Iris pigment epithelial cell (primary cell): ENCODE measurements at regions not wholly inside any gene's neighbourhood (a gene's known extent, or its start where the extent isn't known, plus 50 kb on each side); places are given as distances from the start of the nearest gene placed in this dataset.
A peak's percentile ranks its signal among the peaks of the same experiment; 100 is the strongest.
"Not testable (repeated sequence)": the region's sequence is repeated elsewhere in the genome, so short reads cannot be mapped to it uniquely, and the experiment has no call there.

Experiments
- DNase-seq: peaks from one replicate; pipeline ENCODE4 v3.0.0-alpha.2; 2011; ENCODE audit warnings: low read depth

- DNase-seq = no peak
Observed at GRCh38 chr20:11511821-11512220, 405.9 kb upstream of the BTBD3 start.

GRCh38 chr20:11513241-11513745, 404.4 kb upstream of the BTBD3 start:
- DNase-seq = not testable (repeated sequence)

GRCh38 chr20:11516448-11516847, 401.2 kb upstream of the BTBD3 start:
- DNase-seq = no peak

GRCh38 chr20:11520596-11520995, 397.1 kb upstream of the BTBD3 start:
- DNase-seq = no peak

DNA sequence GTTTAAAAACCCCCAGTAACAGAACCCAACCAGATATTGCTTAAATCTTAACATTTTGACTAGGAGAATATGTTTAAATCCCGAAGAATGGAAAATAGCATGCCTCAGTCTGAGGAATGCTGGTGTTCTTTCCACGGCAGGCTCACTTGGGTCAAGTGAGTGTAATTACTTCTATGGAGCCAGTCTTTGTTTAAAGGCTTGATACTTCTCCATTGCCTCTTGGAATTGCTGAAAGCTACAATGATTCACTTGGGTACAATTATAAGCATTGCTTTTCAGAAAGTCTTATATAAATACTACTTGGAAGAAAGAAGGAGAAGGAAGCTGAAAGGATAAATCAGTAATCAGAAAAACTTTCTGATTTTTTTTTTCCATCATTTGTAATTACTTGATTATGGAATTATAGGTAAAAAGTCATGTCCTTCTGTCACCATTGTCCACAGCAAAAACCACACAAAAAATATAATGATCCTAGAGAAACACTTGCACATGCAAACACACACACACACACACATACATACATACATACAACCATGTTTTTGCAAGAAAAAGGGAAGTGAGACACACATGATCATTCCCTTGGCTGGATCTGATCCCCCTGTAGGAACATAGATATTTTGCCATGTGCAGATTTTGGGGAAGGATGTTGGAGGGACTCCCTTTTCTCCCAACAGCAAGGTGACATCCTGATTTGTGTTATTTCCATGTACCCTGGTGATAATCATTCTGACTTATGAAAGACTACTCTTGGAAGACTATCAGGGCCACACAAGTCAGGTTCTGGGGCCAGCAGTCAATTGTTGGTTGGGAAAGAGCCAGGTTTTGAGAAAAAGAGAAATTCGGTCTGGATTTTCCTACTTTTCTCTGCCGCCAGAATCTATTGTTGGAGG, 396.0 kb upstream of the BTBD3 start:
- DNase-seq = no peak

DNA sequence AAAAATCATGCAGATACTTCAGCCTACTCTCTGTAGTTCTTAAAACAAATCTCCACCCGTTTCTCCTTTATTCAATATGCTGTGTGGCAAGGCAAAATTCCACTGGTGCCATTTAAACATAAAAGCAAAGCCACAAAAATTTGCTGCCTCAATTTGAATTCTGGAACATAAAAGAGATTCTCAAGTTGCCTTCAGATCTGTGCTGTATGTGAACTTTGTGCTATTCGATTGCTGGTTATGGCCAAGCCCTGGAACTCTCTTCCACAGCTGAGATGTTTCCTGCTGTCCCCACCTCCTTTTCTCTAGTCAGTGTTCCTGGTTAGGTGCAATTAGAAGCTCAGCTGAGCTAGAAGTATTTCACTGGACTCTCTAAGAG, 395.3 kb upstream of the BTBD3 start:
- DNase-seq = no peak

- DNase-seq = peak; percentile 28
Observed at GRCh38 chr20:11529047-11529446, 388.6 kb upstream of the BTBD3 start.

- no peak for DNase-seq
Observed at GRCh38 chr20:11537032-11537431, 380.7 kb upstream of the BTBD3 start.

GRCh38 chr20:11539450-11539849, 378.2 kb upstream of the BTBD3 start:
- DNase-seq = no peak

DNA sequence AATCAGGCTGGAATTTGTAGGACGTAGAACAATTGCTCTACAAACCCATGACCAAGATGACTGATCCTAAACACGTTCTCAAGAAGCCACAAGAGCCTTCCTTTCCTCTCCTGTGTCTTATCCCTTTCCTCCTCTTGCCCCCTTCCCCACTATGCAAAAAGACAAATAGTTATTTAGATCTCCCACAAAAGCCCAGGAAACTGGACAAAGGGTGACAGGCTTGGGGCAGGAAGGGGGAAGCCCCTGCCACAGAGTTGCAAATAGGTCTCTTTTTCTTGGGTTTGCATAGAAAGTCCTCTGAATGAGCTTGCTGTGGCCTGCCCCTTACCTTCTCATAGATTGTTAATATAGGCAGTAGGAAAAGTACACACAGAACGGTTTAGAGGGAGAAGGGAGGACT, 377.1 kb upstream of the BTBD3 start:
- no peak for DNase-seq

GRCh38 chr20:11542645-11543044, 375.0 kb upstream of the BTBD3 start:
- no peak for DNase-seq

DNA sequence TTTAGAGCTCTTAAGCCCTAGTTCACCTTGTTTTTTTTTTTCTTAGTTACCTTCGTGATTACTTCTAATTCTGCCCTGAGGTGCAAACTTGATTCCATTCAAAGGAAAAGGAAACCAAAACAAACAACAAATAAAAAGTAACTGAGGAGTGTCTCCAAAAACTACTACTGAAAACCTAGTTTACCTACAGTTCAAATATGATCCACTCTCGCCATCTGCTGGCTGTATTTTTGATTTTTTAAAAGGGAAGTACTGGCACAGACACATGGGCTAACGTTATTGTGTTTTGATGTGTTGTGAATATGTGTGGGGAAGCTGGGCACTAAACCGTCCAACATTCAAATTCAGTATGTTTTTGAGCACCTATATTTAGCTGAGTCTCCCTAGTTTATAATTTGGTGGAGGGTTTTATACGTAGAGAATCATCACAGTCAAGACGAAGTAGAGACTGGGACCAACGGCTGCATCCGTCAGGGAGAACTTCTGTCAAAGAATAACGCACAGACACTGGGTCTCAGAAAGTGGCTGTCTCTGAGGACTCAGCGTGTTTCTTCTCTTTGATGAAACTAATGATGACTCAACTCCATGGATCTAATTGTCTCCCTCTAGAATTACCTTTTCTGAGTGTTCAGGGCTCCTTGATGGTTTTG, 373.5 kb upstream of the BTBD3 start:
- DNase-seq = peak; percentile 71

- DNase-seq = no peak
Observed at GRCh38 chr20:11546939-11547338, 370.8 kb upstream of the BTBD3 start.

DNA sequence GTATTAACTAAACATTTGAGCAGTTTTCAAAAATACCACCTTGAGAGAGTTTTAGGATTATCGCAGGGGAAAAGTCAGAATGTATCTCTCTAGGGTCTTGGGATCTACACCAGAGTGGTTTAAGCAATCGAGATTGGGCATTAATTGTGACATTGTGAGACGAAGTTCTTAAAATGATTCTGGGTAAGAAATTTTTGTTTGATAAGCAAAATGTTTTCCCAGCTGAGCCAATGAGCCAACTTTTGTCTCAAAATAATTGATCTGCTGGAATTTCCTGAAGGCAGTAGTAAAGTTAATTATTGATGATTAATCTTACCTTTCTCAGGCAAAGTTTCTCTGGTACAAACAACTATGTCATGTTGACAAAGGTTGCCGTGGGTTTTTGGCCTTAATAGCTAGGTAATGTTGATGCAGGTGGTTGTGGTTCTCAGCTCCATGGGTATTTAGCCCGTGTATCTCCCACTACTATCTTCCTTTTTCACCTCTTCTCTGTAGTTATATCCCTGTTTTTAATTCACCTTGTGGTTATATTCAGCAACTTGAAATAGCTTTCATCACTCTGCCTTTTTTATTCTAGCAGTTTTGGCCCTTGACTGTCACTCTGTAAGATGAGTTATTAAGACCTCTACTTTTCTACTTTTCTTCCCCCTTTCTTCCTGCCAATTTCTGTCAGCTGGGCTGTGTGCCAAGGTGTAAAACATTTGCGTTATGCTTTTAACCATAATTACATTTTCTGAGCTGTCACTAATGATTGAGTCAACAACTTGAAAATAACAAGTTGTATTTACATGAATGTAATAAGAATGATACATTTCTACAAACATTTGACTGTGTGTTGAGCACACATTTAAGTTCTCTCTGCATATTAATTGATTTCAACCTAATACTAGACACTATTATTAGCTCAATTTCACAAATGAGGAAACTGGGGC, 368.3 kb upstream of the BTBD3 start:
- no peak for DNase-seq

DNA sequence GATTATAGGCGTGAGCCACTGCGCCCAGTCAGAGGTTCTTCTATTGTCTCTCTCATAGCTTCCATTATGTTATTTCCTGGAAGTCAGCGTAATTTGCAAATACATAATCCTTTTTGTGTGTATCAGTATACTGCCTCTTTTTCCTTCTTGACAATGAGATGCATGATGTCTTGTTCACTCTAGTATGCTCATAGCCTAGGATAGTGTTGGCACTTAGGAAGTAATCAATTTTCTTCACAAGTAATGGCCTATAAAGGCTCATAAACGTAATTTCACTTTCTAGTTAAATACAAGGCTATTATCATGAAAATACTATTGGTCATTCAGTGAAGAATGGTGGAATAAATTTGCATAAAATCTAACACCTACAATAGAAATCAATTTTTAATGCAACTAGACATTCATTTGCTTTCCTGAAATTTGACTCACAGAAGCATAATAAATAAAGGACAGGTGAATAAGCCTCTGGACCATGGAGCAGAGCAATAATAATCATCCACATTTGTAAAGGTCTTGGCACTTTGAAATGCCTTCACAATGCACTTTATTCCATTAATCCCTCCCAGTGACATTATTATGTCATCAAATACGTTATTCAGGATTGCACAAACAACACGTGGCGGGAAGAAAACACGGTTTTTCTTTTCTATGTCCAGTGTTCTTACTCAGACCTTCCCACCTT, 366.9 kb upstream of the BTBD3 start:
- no peak for DNase-seq

DNA sequence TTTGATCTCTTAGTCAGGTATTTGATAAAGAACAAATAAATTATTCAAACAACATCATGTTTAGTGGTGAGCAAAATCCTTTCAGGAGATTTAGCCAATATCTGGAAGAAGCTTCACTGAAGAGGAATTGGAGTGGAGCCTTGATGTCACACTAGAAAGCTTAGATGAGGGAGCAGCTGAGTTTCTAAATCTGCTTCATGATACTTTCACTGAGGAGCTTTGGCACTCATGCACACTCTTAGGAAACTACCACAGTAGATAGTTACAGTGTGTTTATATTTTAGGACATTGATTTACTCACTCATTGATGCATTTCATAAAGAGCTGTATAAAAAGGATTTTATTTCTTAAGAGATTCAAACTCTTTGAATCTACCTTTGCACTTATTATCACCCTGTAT, 366.2 kb upstream of the BTBD3 start:
- no peak for DNase-seq

GRCh38 chr20:11553603-11554002, 364.1 kb upstream of the BTBD3 start:
- DNase-seq = peak; percentile 26

DNA sequence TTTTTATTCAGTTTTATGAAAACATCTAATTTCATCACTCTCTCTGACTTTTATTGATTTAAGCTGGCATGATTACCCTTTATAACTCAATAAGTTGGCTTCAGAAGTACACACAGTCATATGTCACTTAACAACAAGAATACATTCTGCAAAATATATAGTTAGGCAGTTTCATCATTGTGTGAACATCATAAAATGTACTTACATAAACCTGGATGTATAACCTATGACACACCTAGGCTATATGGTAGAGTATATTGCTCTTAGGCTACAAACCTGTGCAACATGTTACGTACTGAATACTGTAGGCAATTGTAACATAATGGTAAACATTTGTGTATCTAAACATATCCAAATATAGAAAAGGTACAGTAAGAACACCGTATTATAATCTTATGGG, 362.2 kb upstream of the BTBD3 start:
- DNase-seq = no peak

- no peak for DNase-seq
Observed at GRCh38 chr20:11556410-11556809, 361.3 kb upstream of the BTBD3 start.

GRCh38 chr20:11564491-11564890, 353.2 kb upstream of the BTBD3 start:
- DNase-seq = no peak

DNA sequence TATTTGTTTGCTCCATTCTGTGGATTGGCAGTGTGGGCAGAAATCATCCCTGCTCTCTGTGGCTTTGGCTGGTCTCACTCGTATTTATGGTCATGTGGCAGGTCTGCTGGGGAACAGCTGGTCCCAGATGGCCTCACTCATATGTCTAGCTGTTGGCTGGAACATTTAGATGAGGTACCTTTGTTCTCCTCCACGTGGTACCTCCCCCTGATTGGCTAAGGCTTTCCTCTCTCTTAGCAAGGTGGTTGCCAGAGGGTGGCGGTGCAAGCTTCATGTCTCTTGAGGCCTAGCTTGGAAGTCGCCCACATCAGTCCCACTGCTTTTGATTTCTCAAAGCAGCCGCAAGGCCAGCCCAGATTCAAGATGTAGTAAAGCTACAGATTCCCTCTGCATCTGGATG, 348.5 kb upstream of the BTBD3 start:
- DNase-seq = no peak

DNA sequence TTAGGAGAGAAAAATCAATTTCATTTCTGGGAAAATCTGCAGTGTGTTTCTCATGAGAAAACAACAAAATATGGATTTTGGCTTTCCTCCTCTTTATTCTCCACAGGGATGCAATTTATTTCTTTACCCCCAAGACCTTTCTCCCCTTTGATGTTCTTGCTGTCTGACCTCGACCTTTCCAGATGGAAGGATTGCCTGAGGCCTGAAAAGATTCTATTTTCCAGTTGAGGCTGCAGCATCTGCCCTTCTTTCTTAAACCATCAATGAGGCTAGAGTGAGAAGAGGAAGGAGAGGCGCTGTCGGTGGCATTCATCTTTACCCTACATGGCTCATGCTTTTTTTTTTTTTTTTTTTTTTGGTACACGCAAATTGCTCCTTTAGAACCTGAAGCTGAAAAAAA, 344.2 kb upstream of the BTBD3 start:
- DNase-seq = no peak
